GM12878 (cell line): ENCODE measurements at regions not wholly inside any gene's neighbourhood (a gene's known extent, or its start where the extent isn't known, plus 50 kb on each side); places are given as distances from the start of the nearest gene placed in this dataset.

Experiments
- ATAC-seq: fragments of 200-7000 bp; cut with Tn5 transposase; 3 replicates; pipeline ENCODE4 v1.9.1; 2020; ENCODE audit warnings: mild to moderate bottlenecking, moderate library complexity
- BruUV-seq: library from RNA; stranded (reverse); fragments of 400-500 nt; replicated peaks from 2 replicates; lab custom pipeline; 2021; lab: Mats Ljungman, UMichigan
- CTCF ChIA-PET: fragments of 300-600 bp; sonication (Branson Sonifier 250); formaldehyde crosslinking; extraction: SDS; loops from one replicate; lab custom pipeline; 2021; ENCODE audit warnings: inconsistent platforms; lab: Yijun Ruan, JAX
- POLR2A ChIA-PET: fragments of 350-600 bp; formaldehyde crosslinking; extraction: SDS; loops from one replicate; lab custom pipeline; 2021; ENCODE audit warnings: inconsistent platforms; lab: Charles Lee
- RAD21 ChIA-PET: fragments of 300-600 bp; sonication (Branson Sonifier 250); formaldehyde crosslinking; loops from one replicate; lab custom pipeline; 2023; ENCODE audit warnings: antibody characterized with exemption; ENCODE audit not compliant: unreplicated experiment; lab: Charles Lee
- SMC1A ChIA-PET: fragments of 300-600 bp; sonication (Branson Sonifier 250); formaldehyde crosslinking; loops from one replicate; lab custom pipeline; 2023; ENCODE audit not compliant: unreplicated experiment, uncharacterized antibody; lab: Charles Lee
- DNase-seq: peaks from one replicate; pipeline ENCODE4 v3.0.0-alpha.2; 2011; ENCODE audit warnings: low read depth, low spot score
- FAIRE-seq: peaks from 3 replicates; lab custom pipeline; 2011; peaks lifted over from hg19 to GRCh38; lab: Jason Lieb, UNC
- H2AFZ ChIP-seq: 2 replicates; pipeline ENCODE4 v1.6.0; 2011; ENCODE audit warnings: low read depth, low read length, control low read depth; ENCODE audit not compliant: control insufficient read depth
- H3K27ac ChIP-seq: 2 replicates; pipeline ENCODE4 v1.5.1; 2011; ENCODE audit warnings: control low read depth; ENCODE audit not compliant: control insufficient read depth, insufficient read depth
- H3K27me3 ChIP-seq, 2 experiments: replicated peaks in 1 of 2; 2 replicates each; pipeline versions ENCODE4 v1.6.0 to v1.6.1; 2011; ENCODE audit warnings: low read length in 1 of 2; ENCODE audit not compliant: control insufficient read depth in 2 of 2, insufficient read depth in 2 of 2
- H3K36me3 ChIP-seq, 2 experiments: 2 replicates each; pipeline ENCODE4 v1.5.1; 2011; ENCODE audit warnings: low read length in 1 of 2; ENCODE audit not compliant: control insufficient read depth in 2 of 2, insufficient read depth in 2 of 2
- H3K4me1 ChIP-seq: 2 replicates; pipeline ENCODE4 v1.6.1; 2011; ENCODE audit warnings: mild to moderate bottlenecking, low read length, moderate library complexity, mixed read lengths; ENCODE audit not compliant: control insufficient read depth, insufficient read depth
- H3K4me2 ChIP-seq: 2 replicates; pipeline ENCODE4 v1.6.0; 2011; ENCODE audit warnings: control low read depth; ENCODE audit not compliant: control insufficient read depth, insufficient read depth
- H3K4me3 ChIP-seq: fragments of 200-600 bp; sonication (generic); 2 replicates; pipeline ENCODE4 v1.5.1; 2016
- H3K79me2 ChIP-seq: 2 replicates; pipeline ENCODE4 v1.6.0; 2011; ENCODE audit warnings: low read length; ENCODE audit not compliant: control insufficient read depth, insufficient read depth
- H3K9ac ChIP-seq: 2 replicates; pipeline ENCODE4 v1.8.0; 2011; ENCODE audit warnings: low read length, control low read depth, mixed read lengths; ENCODE audit not compliant: control insufficient read depth, insufficient read depth
- H3K9me3 ChIP-seq: replicated peaks from 3 replicates; pipeline ENCODE4 v1.5.1; 2011; ENCODE audit warnings: mild to moderate bottlenecking, low read length; ENCODE audit not compliant: control insufficient read depth, insufficient read depth
- H4K20me1 ChIP-seq: 2 replicates; pipeline ENCODE4 v1.6.0; 2011; ENCODE audit not compliant: control insufficient read depth, insufficient read depth
- HCFC1 ChIP-seq: fragments of 150-350 bp; IDR thresholded peaks from 2 replicates; pipeline ENCODE4 v1.6.1; 2014; ENCODE audit warnings: low read length
- NKRF ChIP-seq: fragments of 450-650 bp; conservative IDR thresholded peaks from 2 replicates; pipeline ENCODE4 v1.6.1; 2017; ENCODE audit warnings: mild to moderate bottlenecking, moderate library complexity
- POLR2A ChIP-seq: IDR thresholded peaks from 2 replicates; pipeline ENCODE4 v1.6.1; 2011; ENCODE audit warnings: low read depth, mild to moderate bottlenecking, low read length
- SREBF2 ChIP-seq: IDR thresholded peaks from 2 replicates; pipeline ENCODE4 v1.6.1; 2012; ENCODE audit warnings: mild to moderate bottlenecking, low read length
- WGBS: methylation state at CpG from one replicate; pipeline ENCODE4 v1.1.6; 2016; ENCODE audit warnings: low lambda C conversion rate; ENCODE audit not compliant: insufficient replicate concordance, insufficient coverage; ENCODE audit errors: missing lambda C conversion rate; 5-methylcytosine and 5-hydroxymethylcytosine counted together
- in situ Hi-C: fragments of 300-500 bp; cut with MboI; formaldehyde crosslinking; loops from 9 replicates; pipeline ENCODE4 v1.14.3; 2018; ENCODE audit warnings: mixed read lengths
- intact Hi-C: fragments of 100-400 bp; cut with micrococcal nuclease; formaldehyde crosslinking; loops from one replicate; pipeline ENCODE4 v1.14.2; 2022; ENCODE audit not compliant: unreplicated experiment
- TF ChIP-seq, protein P1 (sequence below): fragments of 150-350 bp; IDR thresholded peaks from 2 replicates; pipeline ENCODE4 v1.6.1; 2016; ENCODE audit warnings: low read depth, low read length

DNA sequence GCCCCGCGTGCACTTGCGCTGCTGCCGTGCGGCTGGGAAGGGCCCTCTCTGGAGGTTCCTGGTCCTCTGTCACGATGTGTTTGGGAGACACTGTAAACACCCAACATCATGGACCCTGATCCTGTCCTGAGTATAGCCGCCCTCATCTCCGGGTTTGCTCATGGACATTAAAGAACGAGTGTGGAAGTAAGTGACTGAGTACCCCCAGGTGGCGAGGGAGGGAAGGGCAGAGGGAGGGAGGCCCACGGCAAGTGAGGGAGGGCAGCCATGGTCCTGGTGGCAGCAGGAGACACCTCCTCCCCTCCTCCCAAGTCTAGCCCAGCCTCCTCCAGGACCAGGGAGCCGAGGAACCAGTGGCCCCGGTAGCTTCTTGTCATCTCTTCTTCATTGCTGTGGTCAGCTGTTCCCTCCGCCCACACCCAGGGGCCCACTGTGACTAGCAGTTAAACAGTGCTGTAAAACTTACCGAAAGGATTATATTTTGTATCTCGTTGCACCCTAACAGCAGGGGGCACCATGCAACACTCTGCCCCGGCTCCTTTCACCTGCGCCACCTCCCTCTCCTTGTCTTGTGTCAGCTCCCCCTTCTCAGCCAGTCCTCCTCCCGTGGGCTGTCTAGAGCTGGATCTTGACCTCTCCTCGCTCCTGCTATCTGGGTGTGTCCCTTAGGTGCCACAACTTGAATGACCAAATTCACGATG, 566.5 kb upstream of the B3GAT1 start:
- no peak overlapping the region for H3K27ac ChIP-seq
- H3K27me3 ChIP-seq: no peaks in the 10 kb centered on the region; a peak in 1 of 4 replicates
- 51% methylated on average over 20 of the region's 21 CpGs for WGBS
- SMC1A ChIA-PET: interaction anchor here (0.6 kb wide), 1 partner anchor 1788 kb away, joined by 3 read pairs; no protein-coding TSS in a partner anchor
- POLR2A ChIA-PET: no interaction called here
- H3K4me3 ChIP-seq: no peak overlapping the region
- ATAC-seq (no peak), DNase-seq (no peak), FAIRE-seq (no peak)
- H4K20me1 ChIP-seq: no peaks in the 10 kb centered on the region
- H3K36me3 ChIP-seq: no peaks in the 10 kb centered on the region
- H3K79me2 ChIP-seq: no peaks in the 10 kb centered on the region
- H3K9ac ChIP-seq: no peak overlapping the region
- H3K4me1 ChIP-seq: no peaks in the 10 kb centered on the region
- BruUV-seq: no TSS peak
- no peaks in the 10 kb centered on the region for H3K9me3 ChIP-seq
- intact Hi-C loops (no loop called here), in situ Hi-C loops (no loop called here)
- TF ChIP-seq POLR2A (no peak), HCFC1 (no peak), SREBF2 (no peak), NKRF (no peak)
- TF ChIP-seq, protein P1, sequence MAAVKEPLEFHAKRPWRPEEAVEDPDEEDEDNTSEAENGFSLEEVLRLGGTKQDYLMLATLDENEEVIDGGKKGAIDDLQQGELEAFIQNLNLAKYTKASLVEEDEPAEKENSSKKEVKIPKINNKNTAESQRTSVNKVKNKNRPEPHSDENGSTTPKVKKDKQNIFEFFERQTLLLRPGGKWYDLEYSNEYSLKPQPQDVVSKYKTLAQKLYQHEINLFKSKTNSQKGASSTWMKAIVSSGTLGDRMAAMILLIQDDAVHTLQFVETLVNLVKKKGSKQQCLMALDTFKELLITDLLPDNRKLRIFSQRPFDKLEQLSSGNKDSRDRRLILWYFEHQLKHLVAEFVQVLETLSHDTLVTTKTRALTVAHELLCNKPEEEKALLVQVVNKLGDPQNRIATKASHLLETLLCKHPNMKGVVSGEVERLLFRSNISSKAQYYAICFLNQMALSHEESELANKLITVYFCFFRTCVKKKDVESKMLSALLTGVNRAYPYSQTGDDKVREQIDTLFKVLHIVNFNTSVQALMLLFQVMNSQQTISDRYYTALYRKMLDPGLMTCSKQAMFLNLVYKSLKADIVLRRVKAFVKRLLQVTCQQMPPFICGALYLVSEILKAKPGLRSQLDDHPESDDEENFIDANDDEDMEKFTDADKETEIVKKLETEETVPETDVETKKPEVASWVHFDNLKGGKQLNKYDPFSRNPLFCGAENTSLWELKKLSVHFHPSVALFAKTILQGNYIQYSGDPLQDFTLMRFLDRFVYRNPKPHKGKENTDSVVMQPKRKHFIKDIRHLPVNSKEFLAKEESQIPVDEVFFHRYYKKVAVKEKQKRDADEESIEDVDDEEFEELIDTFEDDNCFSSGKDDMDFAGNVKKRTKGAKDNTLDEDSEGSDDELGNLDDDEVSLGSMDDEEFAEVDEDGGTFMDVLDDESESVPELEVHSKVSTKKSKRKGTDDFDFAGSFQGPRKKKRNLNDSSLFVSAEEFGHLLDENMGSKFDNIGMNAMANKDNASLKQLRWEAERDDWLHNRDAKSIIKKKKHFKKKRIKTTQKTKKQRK: no peak
- no peak overlapping the region for H3K4me2 ChIP-seq
- no peak overlapping the region for H2AFZ ChIP-seq
- RAD21 ChIA-PET: no interaction called here
- CTCF ChIA-PET: no interaction called here
